Keratinocyte (primary cell): ENCODE measurements at regions not wholly inside any gene's neighbourhood (a gene's known extent, or its start where the extent isn't known, plus 50 kb on each side); places are given as distances from the start of the nearest gene placed in this dataset.

Source experiments
- CTCF ChIP-seq, 3 experiments: IDR thresholded peaks in 1 of 3; conservative IDR thresholded peaks in 1 of 3; optimal IDR thresholded peaks in 1 of 3; 2 replicates in 2 of 3; 3 replicates in 1 of 3; pipeline versions ENCODE3 to v1.5.1; 2011; ENCODE audit warnings: low read length in 3 of 3, mild to moderate bottlenecking in 3 of 3, moderate library complexity in 2 of 3, control low read depth in 1 of 3, inconsistent platforms in 1 of 3; ENCODE audit not compliant: insufficient read depth in 2 of 3; ENCODE audit errors: extremely low read depth in 1 of 3
- EZH2 ChIP-seq: IDR thresholded peaks from one replicate; pipeline ENCODE4 v1.6.1; 2012; ENCODE audit warnings: inconsistent platforms, mild to moderate bottlenecking, low read length, moderate library complexity

GRCh38 chr15:20376872-20377271, 164.7 kb downstream of the GOLGA6L6 start:
- TF ChIP-seq CTCF (optimal IDR thresholded peaks at IDR 0.05 in 1 of 3, IDR thresholded peaks at IDR 0.05 in 1 of 3, conservative IDR thresholded peaks at IDR 0.05 in 1 of 3; ENCODE audit: extremely low read depth in 1 of 3, insufficient read depth in 2 of 3, low read length in 3 of 3): no peak
- no peak for TF ChIP-seq EZH2
